ENCODE measurements at regions not wholly inside any gene's neighbourhood (a gene's known extent, or its start where the extent isn't known, plus 50 kb on each side); places are given as distances from the start of the nearest gene placed in this dataset.

DNA sequence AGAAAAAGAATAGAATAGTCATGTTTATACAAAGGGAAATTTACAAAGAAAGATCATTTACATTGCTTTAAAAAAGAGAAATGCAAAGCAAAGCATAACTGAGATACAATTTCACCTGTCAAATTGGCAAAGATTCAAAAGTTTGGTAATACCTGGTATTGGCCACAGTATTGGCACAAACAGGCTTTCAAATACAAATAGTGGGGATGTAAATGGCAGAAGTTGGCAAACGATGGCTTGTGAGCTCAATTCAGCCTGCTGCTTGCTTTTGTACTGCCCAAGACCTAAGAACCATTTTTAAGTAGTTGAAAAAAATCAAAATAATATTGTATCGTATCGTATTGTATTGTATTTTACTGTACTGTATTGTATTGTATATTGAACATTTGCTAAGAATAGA, 194.5 kb upstream of the JAG1 start:
- DNase-seq = no peak

DNA sequence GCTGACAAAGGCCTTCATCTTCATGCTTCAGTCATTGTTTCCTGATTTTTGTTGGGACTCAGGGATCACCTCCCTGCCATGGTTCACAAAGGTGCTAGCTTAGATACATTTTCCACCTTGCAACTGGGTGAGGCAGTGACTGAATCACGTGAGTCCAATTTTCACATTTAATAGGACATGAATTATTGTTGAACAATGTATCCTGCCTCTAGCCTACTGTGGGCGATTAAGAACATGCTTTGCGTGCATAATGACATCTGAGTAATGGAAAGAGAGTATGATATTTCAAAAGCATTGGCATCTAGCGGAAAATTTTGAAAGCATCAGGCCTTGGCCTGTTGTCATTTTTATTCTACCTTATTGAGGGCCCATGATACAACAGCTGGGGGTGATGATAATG, 199.2 kb upstream of the JAG1 start:
- no peak for DNase-seq

DNA sequence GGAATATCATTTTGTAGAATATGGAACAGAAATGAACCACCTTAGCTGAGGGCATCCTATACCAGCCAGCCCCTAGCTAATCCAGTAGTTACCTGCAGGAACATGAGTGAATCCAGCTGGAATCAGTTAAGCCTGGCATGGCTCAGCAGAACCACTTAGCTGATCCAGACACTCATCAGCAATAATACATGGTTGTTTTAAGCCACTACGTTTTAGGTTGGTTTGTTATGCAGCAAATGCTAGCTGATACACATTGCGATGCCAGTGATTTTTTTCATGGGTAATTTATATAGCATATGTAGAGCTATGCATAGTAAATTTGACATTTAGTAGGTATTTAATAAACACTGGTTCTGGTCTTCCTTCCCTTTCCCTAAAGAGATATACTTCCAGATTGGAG, 201.9 kb upstream of the JAG1 start:
- DNase-seq = no peak

DNA sequence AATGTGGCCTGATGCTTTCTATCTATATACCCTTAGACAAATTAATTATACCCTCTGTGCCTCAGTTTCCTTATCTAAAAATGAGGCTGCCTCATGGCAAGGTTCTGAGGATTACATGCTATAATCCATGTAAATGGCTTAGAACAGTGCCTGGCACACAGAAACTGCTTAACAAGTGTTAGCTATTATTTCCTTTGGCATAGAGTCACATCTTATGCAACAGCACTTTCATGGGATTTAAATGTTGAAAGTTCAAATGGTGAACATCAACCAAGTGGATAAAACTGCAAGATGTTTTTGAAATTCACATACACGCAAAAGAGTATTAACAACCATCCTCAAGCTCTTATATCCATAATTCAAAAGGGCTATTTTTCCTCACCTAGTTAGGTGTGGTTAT, 202.8 kb upstream of the JAG1 start:
- DNase-seq = no peak

DNA sequence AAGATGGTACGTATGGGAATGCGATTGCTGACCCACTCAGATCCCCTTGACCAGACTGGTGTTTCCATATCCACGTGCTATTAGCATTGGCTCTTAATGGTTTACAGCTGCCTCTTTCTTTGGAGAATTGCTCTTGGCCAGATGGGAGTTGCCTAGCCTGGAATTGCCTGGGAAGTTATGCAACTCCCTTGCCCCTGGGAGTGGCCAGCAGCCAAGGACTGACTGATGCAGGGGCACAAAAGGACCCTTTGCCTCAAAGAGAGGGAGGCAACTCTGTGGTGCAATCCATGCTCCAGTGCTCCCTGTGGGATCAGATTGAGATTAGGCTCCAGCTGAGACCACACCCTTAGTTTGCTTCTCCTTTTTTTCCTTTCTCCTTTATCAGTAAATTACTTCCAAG, 203.5 kb upstream of the JAG1 start:
- no peak for DNase-seq

DNA sequence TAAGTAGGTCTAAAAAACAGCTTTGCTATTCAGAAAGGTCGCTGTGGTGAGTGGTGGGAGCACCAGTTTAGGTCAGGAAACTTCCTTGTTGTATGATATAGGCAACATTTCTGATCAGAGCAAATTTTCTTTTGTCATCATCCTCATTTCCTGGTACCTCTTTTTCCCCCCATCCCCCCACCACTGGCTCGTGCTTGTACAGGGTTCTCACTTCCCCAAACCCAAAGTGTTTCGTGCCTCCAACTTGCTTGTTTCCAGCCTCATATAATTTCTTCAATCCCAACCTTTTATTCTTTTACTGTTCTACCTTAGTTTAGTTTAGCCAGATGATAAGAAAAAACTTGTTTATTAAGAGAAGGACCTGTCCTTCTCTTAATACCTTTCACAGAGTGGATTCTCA, 209.4 kb upstream of the JAG1 start:
- DNase-seq = no peak

DNA sequence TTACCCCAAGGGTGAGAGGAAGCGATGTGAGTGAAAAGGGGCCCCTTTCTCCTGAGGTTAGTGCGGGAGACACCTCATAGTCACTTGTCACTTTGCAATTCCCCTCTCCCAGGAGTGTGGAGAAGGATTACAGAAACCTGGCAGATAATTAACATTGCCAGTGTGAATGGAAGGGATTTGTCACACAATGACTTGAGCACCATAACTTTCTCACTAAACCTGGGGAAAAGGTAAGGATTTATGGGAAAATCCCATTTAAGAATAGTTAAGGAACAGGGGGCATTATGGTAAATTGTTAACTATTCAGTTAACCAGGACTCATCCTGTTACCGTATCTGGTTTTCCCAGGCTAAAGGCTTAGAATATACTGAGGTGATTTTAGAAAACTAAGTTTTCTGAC, 219.5 kb upstream of the JAG1 start:
- no peak for DNase-seq

DNA sequence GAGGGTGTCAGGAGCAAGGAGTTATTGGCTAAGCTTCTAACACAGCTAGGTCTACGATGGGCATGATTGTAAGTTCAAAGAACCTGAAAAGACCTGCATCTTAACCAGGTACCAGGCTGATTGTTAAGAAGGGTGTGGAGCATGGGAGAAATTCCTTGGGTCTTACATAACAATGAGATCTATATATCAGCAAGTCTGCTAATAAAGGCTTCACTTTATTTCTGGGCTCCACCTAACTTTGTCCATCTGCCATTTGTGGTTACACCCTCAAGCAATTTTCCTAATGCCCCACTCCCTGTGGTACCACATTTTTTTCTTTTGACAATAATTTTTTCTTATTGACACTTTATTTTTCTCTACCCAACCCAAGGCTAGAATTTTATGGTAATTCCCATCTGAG, 223.5 kb upstream of the JAG1 start:
- no peak for DNase-seq

DNA sequence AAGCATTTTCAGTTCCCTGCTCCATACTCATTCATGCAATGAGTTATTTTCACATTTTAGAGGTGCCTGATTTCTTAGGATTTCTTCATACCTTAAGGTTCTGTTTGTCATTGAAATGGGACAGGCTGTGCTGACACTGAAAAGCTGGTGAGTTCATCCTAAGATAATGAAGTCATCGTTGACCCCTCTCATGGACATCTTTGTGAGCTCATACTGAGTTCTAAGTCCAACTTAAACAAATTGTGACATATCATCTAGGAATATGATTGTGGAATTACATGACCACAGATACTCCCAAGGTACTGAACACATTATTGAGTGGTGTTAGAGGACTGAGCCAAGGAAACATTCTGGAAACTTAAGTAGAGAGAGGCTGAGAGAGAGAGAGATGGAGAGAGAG, 224.8 kb upstream of the JAG1 start:
- DNase-seq = no peak

DNA sequence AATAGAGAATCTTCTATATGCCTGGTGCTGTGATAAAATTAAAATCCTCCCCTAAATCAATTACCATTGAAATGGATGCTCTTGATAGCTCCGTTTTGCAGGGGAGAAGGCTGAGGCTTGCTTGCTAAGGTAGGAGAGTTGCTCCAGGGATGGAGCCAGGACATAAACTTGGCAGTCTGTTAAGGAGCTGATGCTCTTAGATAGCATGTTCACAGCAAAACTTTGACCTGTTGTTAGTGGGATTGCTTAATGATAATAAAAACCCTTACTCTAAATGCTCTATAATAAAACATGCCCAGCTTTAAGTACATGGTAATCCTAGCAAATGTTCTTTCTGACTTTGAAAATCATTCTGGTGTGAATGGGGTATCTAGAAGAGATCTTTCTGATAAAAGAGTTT, 228.4 kb upstream of the JAG1 start:
- DNase-seq = no peak

DNA sequence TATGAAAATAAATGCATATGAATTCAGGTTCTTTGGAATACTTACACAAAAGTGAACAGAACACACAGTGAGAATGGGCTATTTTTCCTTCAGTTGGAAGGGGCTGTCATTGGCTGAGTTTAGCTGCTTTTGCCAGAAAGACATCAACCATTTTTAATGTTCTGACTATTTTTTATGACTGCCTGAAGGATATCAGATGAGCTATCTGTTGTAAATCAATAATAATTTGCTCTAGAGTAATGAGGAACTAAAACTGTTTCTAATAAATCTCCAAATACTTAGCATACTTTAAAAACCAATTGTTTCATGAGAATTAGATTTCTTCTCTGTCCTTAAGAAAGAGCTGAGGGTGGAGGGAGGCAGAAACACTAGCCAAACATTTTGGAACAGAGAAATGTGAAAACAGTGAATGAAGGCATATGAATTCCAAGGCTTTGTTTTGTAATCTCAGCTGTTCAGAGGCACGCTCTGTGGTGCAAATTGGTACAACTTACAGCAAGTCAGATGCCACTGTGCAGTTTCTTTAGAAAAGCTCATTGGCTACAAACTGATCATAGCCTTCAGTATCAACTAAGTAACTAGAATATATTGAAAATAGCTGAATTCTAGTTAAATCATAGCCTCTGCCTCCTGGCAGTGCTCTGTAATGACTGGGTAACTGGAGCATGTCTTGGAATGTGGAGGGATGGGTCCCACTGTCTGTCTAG, 228.9 kb upstream of the JAG1 start:
- DNase-seq = no peak

DNA sequence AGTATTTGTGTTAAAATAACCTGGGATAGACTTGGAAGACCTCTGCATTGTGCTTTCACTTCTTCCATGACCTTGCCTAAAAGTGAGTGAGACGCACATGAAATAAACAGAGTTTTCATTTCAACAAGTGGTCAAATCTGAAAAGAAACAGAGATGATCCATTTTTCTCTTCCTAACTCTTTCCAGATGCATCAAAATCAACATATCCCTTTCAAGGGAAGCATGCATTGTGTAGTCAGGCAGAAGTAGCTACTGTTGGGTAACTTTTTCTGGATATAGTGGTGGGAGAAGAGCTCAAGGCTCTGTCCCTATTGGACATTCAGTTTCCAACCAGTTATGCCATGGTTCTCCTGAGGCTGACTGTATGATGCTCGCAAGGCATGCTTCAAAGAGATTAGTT, 233.0 kb upstream of the JAG1 start:
- DNase-seq = no peak

DNA sequence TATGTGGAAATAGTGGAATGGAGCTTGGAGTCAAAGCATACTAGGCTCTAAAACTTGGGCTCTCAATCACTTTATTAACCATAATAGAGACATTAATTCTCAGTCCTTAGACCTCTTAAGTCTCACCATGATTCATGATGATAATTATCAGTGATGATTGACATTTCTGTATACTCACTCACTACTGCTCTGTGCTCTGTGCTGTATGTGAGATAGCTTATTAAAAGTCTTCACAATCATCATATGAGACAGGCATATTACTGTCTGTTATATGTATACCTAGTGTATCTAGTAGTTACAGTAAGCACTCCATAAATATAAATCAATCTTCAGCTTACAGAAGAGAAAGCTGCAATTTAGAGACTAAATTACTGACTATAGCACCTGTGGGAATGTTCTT, 236.0 kb upstream of the JAG1 start:
- no peak for DNase-seq

DNA sequence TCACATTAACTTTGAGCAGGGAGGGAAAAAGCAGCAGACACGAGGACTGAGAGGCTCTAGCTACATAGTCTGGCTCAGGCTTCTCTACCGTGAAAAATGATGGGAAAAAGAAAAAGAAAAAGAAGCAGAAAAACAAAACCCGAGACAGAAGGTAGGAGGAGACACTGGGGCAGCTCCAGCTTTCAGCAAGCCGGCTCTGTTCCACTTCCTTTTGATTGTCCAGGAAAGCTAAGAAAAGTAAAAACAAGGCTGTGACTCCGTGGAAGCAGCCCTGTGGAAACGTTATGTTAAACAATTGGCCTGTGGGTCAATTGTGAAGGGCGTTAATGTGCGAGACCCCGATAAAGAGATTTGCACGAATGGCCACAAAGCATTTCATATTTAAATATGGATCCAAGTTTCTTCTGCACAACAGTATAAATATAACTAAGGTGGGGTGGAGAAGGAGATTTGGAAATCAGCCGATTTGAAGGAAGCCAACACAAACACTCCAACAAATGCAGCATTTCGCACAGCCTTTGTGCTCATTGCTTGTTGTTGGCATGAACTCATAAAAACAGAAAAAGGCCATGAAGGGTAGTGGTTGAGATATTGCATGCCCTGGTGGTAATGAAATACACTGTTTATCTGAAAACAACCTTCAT, 236.9 kb upstream of the JAG1 start:
- no peak for DNase-seq

DNA sequence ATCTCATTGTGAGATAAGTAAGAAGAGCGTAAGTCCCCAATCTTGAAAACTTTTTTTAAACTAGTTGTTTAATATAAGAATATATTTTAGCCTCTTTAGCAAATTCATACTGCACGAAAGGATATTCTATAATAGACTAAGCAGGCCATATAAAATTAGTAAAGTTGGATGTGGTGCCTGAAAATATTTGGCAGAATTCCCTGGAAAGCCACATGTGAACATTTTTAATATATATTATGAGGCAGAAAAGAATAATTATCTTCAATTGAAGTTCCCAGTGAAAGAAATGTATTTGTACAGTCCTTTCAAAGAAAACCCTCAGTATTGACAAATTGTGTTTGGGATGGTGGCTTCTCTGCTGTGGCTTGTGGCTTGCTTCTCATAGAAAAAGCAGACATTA, 237.5 kb upstream of the JAG1 start:
- no peak for DNase-seq

DNA sequence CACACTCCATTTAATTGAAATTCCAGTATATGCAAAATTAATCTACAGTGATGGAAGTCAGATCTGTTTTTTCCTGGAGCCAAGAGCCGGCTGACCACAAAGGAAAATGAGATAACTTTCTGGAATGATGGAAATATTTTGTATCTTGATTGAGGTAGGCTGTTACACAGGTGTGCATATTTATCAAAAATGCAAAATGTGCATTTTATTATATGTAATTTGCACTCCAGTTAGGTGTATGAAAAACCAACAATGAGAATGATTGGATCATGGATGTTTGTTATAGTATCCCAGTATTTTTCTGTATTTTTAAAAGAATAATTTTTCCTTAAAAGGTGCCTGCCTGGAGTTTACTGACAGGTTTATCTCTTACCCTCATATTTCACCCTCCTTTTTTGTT, 242.0 kb upstream of the JAG1 start:
- DNase-seq = no peak

DNA sequence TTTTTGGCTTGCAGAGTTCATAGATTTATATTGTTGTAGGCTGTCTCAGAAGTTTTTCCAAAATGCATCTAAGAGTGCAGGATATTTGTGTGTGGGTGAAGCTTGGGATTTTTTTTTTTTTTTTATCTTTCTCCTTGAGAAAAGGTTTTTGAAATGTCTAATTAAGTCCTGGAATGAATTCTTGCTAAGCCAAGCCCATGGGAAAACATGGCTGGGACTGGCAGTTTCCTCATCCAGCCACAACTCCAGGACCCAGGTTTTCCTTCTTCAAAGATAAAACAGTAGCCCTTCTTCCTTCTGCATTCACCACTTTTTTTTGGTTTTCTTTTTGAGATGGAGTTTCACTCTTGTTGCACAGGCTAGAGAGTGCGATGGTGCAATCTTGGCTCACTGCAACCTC, 242.5 kb upstream of the JAG1 start:
- no peak for DNase-seq

DNA sequence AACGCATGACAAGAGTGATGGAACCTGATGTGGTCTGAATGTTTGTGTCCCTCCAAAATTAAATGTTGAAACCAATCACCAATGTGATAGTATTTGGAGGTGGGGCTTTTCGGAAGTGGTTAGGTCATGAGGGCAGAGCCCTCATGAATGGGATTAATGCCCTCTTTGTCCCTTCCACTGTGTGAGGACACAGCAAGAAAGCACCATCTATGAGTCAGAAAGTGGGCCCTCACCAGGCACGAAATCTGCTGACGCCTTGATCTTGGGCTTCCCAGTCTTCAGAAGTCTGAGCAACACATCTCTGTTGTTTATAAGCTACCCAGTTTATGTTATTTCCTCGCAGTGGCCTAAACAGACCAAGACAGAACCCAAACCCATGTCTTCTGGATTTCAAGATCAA, 244.0 kb upstream of the JAG1 start:
- no peak for DNase-seq

DNA sequence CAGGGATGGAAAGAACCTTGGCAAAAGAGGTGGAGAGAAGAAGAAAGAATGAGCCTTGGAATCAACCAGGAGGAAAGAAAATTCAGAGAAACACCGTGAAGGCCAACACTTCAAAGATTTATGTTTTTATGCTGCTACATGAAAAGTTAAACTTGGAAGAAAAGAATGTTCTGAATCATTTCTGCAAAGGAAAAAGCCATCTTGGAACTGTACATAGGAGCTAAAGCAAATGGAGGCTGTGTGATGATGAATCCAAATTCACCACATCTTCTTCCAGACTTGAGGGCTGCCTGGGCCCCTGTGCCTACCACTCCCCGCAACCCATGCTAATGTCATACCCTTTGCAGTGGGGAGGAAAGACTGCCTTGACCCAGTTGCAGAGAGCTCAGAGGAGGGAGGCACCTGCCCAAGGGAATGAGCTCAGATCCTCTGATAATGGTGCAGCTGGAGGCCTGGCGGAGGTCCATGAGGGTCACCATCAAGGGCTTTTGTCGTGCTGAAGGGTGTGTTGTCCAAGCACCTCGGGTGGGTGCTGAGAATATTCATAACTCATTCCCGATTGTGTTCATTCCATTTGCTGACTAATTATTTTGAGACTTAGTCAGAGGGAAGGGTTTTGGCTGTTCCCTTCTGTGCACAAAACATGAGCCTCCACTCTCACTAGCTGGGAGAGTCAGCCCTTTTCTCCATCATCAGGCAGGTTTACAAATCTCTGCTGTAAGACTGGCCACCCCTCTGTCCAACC, 245.8 kb upstream of the JAG1 start:
- no peak for DNase-seq

DNA sequence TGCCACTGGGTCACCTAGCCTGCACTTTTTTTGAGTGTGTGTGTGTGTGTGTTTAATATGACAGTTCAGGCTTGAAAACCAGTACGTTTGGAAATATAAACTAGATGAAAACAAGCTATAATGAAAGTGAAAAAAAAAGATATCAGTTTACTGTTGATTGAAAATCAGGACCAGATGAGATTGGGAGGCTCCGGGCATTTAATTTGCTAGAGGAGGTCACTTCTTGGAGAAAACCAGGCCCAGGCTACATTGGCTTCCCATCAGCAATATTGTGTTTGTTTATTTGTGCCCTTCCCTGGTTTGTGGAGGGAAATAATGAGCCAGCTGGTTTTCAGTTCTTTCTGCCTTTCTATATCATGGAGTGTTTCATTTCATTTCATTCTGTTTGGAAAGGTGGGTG, 246.6 kb upstream of the JAG1 start:
- no peak for DNase-seq

DNA sequence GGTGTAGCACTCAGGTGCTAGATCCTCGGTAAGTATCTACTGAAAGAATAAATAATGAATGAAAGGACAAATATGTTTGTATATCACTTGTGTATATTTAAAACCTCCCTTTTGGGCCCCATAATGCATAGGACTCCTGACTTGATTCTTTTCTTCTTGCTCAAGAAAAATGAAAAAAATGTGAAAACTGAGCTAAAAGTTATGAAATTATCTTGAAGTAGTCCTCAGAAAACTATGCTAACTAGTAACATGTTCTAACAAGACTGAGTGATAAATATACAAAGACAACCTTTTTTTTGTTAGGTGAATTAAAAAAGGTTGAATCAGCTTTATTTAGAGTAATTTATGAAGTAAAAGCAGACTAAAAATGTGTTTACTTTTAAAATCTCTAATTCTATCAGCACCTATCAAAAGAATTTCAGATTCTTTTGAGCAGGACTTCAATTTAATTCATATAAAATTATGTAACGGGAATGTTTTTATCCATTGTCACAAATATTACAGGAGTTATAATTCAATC, 247.8 kb upstream of the JAG1 start:
- DNase-seq = no peak

DNA sequence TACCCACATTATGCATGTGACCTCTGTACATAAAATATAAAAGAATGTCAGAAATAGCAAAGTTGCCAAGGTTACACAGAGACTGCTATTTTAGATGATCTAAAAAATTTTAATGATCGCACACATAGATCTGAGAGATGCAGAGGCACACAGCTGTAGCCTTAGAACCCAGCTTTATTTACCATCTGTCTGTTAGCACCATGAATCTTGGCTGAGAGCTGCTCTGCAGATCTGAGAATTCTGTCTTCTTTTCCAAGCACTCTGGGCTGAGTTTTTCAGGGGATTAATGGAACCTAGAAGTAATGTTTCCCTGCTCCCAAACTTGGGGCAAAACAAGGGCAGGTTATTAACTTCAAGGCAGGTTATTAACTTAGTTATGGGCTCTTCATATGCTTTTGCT, 248.7 kb upstream of the JAG1 start:
- DNase-seq = no peak

DNA sequence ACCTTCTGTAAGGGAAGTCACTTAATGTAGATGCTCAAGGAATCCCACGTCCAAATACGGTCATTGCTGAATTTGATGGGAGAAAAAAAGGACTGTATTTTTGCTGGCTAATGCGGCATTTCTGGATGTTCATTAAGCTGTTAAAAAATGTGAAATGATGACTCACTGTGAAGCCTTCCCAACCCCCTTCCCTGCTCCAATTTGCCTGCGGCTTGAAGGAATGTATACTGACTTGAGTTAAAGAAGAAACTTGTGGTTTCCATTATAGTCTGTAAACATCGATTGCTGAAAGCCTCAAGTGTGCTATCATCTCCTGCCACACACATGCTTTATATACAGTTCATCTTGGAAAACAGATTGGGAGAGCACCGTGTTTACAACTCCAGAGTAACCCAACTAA, 249.1 kb upstream of the JAG1 start:
- DNase-seq = no peak

DNA sequence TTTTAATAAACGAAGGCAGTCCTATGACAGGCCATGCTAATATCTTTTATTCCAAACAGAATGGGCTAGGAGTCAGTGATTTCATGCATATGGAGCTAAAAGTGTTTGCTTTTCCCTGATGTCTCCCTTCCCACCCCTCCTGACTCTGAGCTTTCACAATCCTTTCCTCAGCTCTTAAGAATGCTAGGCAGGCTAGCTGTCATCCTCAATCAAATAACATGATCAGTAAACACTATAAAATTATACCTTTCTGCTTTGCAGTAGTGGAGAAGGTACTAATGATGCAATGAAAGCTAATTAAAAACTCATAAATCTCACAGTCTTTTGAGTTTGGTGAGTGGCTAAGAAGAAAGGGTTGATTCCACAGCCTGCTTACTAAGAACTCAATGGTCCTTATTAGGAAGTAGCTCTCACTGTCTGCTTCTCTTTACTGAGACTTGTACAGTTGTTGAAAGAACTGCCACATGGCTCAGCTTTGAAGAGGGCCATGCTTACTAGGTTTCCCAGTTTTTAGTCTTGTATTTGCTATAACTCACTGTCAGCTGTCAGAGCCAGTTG, 250.9 kb upstream of the JAG1 start:
- no peak for DNase-seq

All from inflammatory macrophage treated with lipopolysaccharide for 4 hours (primary cell).